HEK293T (cell line): ENCODE measurements at regions not wholly inside any gene's neighbourhood (a gene's known extent, or its start where the extent isn't known, plus 50 kb on each side); places are given as distances from the start of the nearest gene placed in this dataset.

Source experiments
- ARNT ChIP-seq: fragments of 450-650 bp; IDR thresholded peaks from 2 replicates; pipeline ENCODE4 v1.6.1; 2017; ENCODE audit warnings: mild to moderate bottlenecking
- BHLHE40 ChIP-seq: fragments of 450-650 bp; IDR thresholded peaks from 2 replicates; pipeline ENCODE4 v1.6.1; 2016; ENCODE audit warnings: mild to moderate bottlenecking, moderate library complexity, borderline replicate concordance
- ELF4 ChIP-seq: fragments of 450-650 bp; IDR thresholded peaks from 2 replicates; pipeline ENCODE4 v1.6.1; 2017; ENCODE audit warnings: antibody characterized with exemption
- FOXA1 ChIP-seq: fragments of 450-650 bp; IDR thresholded peaks from 2 replicates; pipeline ENCODE4 v1.6.1; 2016; ENCODE audit warnings: mild to moderate bottlenecking
- FOXM1 ChIP-seq: fragments of 450-650 bp; IDR thresholded peaks from 2 replicates; pipeline ENCODE4 v1.6.1; 2017; ENCODE audit warnings: mild to moderate bottlenecking, borderline replicate concordance
- LEF1 ChIP-seq: fragments of 450-650 bp; IDR thresholded peaks from 2 replicates; pipeline ENCODE4 v1.6.1; 2017; ENCODE audit warnings: mild to moderate bottlenecking, borderline replicate concordance
- SP1 ChIP-seq: fragments of 450-650 bp; IDR thresholded peaks from 2 replicates; pipeline ENCODE4 v1.6.1; 2017
- SUZ12 ChIP-seq: fragments of 450-650 bp; IDR thresholded peaks from 2 replicates; pipeline ENCODE4 v1.6.1; 2016; ENCODE audit warnings: mild to moderate bottlenecking
- ZNF384 ChIP-seq: fragments of 450-650 bp; IDR thresholded peaks from 2 replicates; pipeline ENCODE4 v1.6.1; 2016

- TF ChIP-seq FOXA1 (no peak), ELF4 (no peak), LEF1 (no peak), SUZ12 (no peak), ARNT (no peak), FOXM1 (no peak), SP1 (no peak), ZNF384 (no peak), BHLHE40 (no peak)
These were observed 303.0 kb downstream of the NDUFA10 start for GRCh38 chr2:239721991-239722759.
